ENCODE measurements at regions not wholly inside any gene's neighbourhood (a gene's known extent, or its start where the extent isn't known, plus 50 kb on each side); places are given as distances from the start of the nearest gene placed in this dataset.

GRCh38 chr5:15350614-15351013 lies 149.4 kb upstream of the FBXL7 start:
- no peak overlapping the region for H3K4me3 ChIP-seq (ENCODE audit: low read depth, low read length)
- no peak for DNase-seq (ENCODE audit: low read depth)
- TF ChIP-seq CTCF (IDR thresholded peaks at IDR 0.05; ENCODE audit: low read depth, low read length, missing control alignments): no peak

- DNase-seq (ENCODE audit: low read depth): no peak
- H3K4me3 ChIP-seq (ENCODE audit: low read depth, low read length): no peak overlapping the region
- TF ChIP-seq CTCF (IDR thresholded peaks at IDR 0.05; ENCODE audit: low read depth, low read length, missing control alignments): no peak
These were observed 153.2 kb upstream of the FBXL7 start for GRCh38 chr5:15346738-15347137.

- TF ChIP-seq CTCF (IDR thresholded peaks at IDR 0.05; ENCODE audit: low read depth, low read length, missing control alignments): no peak
- no peak for DNase-seq (ENCODE audit: low read depth)
- H3K4me3 ChIP-seq (ENCODE audit: low read depth, low read length): no peak overlapping the region
These were observed 155.0 kb upstream of the FBXL7 start for GRCh38 chr5:15344954-15345353.

- H3K4me3 ChIP-seq (ENCODE audit: low read depth, low read length): no peak overlapping the region
- no peak for TF ChIP-seq CTCF (IDR thresholded peaks at IDR 0.05; ENCODE audit: low read depth, low read length, missing control alignments)
- DNase-seq (ENCODE audit: low read depth): no peak
These were observed 161.4 kb upstream of the FBXL7 start for GRCh38 chr5:15338546-15338945.

GRCh38 chr5:15334551-15335266 lies 165.3 kb upstream of the FBXL7 start:
- H3K4me3 ChIP-seq (ENCODE audit: low read depth, low read length): no peak overlapping the region
- no peak for DNase-seq (ENCODE audit: low read depth)
- TF ChIP-seq CTCF (IDR thresholded peaks at IDR 0.05; ENCODE audit: low read depth, low read length, missing control alignments): no peak

- DNase-seq (ENCODE audit: low read depth): no peak
- no peak overlapping the region for H3K4me3 ChIP-seq (ENCODE audit: low read depth, low read length)
These were observed 166.9 kb upstream of the FBXL7 start for GRCh38 chr5:15333091-15333490.

More at GRCh38 chr5:15333091-15333490, 166.9 kb upstream of the FBXL7 start:
- TF ChIP-seq CTCF (IDR thresholded peaks at IDR 0.05; ENCODE audit: low read depth, low read length, missing control alignments): no peak
